ENCODE measurements at regions not wholly inside any gene's neighbourhood (a gene's known extent, or its start where the extent isn't known, plus 50 kb on each side); places are given as distances from the start of the nearest gene placed in this dataset.

- TF ChIP-seq CTCF (IDR thresholded peaks at IDR 0.05; ENCODE audit: low read depth, low read length, poor library complexity, severe bottlenecking) (no peak), EZH2phosphoT487 (IDR thresholded peaks at IDR 0.05; ENCODE audit: borderline replicate concordance, low read length) (no peak)
These were observed 153.7 kb upstream of the ZBTB40 start for GRCh38 chr1:22297999-22298398.
